Panc1 (cell line): ENCODE measurements at regions not wholly inside any gene's neighbourhood (a gene's known extent, or its start where the extent isn't known, plus 50 kb on each side); places are given as distances from the start of the nearest gene placed in this dataset.

ENCODE experiments used
- POLR2AphosphoS5 ChIP-seq: IDR thresholded peaks from 2 replicates; pipeline ENCODE4 v1.6.1; 2012; ENCODE audit warnings: mild to moderate bottlenecking, low read depth, low read length, moderate library complexity
- SIN3A ChIP-seq: IDR thresholded peaks from 2 replicates; pipeline ENCODE4 v1.6.1; 2012; ENCODE audit warnings: low read depth, mild to moderate bottlenecking, low read length, moderate library complexity, borderline replicate concordance; ENCODE audit not compliant: insufficient read depth
- TCF7L2 ChIP-seq: IDR thresholded peaks from 2 replicates; pipeline ENCODE4 v1.6.1; 2011; ENCODE audit warnings: mild to moderate bottlenecking, low read depth, low read length, inconsistent platforms
- TF ChIP-seq, protein P1 (sequence below): fragments of 450-650 bp; IDR thresholded peaks from 2 replicates; pipeline ENCODE4 v1.5.1; 2017; ENCODE audit warnings: mild to moderate bottlenecking
- TF ChIP-seq, protein P2 (sequence below), 2 experiments: IDR thresholded peaks; 2 replicates each; pipeline ENCODE4 v1.6.1; 2011 to 2012; ENCODE audit warnings: low read depth in 2 of 2, control low read depth in 1 of 2, low read length in 1 of 2, mild to moderate bottlenecking in 1 of 2, moderate library complexity in 1 of 2; ENCODE audit not compliant: insufficient read depth in 1 of 2

DNA sequence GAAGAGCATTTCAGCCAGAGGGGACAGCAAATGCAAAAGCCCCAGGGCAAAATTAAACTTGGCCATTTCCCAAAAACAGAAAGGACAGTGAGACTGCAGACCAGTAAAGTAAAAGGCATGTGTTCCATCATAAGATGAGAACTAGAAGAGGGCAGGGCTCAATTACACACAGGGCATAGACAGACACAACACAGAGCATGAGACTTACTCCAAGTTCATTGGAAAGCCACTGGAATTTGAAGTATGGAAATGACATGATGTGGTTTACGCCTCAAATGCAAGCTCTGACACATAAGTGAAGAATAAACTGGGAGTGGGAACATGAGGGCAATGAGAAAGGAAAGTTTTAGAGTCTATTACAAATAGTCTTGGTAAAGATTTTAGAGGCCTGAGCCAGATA lies 446.6 kb upstream of the GRIA1 start:
- TF ChIP-seq, protein P1, sequence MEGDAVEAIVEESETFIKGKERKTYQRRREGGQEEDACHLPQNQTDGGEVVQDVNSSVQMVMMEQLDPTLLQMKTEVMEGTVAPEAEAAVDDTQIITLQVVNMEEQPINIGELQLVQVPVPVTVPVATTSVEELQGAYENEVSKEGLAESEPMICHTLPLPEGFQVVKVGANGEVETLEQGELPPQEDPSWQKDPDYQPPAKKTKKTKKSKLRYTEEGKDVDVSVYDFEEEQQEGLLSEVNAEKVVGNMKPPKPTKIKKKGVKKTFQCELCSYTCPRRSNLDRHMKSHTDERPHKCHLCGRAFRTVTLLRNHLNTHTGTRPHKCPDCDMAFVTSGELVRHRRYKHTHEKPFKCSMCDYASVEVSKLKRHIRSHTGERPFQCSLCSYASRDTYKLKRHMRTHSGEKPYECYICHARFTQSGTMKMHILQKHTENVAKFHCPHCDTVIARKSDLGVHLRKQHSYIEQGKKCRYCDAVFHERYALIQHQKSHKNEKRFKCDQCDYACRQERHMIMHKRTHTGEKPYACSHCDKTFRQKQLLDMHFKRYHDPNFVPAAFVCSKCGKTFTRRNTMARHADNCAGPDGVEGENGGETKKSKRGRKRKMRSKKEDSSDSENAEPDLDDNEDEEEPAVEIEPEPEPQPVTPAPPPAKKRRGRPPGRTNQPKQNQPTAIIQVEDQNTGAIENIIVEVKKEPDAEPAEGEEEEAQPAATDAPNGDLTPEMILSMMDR, result no peak
- TF ChIP-seq, protein P2, sequence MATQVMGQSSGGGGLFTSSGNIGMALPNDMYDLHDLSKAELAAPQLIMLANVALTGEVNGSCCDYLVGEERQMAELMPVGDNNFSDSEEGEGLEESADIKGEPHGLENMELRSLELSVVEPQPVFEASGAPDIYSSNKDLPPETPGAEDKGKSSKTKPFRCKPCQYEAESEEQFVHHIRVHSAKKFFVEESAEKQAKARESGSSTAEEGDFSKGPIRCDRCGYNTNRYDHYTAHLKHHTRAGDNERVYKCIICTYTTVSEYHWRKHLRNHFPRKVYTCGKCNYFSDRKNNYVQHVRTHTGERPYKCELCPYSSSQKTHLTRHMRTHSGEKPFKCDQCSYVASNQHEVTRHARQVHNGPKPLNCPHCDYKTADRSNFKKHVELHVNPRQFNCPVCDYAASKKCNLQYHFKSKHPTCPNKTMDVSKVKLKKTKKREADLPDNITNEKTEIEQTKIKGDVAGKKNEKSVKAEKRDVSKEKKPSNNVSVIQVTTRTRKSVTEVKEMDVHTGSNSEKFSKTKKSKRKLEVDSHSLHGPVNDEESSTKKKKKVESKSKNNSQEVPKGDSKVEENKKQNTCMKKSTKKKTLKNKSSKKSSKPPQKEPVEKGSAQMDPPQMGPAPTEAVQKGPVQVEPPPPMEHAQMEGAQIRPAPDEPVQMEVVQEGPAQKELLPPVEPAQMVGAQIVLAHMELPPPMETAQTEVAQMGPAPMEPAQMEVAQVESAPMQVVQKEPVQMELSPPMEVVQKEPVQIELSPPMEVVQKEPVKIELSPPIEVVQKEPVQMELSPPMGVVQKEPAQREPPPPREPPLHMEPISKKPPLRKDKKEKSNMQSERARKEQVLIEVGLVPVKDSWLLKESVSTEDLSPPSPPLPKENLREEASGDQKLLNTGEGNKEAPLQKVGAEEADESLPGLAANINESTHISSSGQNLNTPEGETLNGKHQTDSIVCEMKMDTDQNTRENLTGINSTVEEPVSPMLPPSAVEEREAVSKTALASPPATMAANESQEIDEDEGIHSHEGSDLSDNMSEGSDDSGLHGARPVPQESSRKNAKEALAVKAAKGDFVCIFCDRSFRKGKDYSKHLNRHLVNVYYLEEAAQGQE (IDR thresholded peaks at IDR 0.05; ENCODE audit: insufficient read depth in 1 of 2, low read depth in 2 of 2, low read length in 1 of 2), result no peak
- TF ChIP-seq POLR2AphosphoS5 (no peak), SIN3A (no peak), TCF7L2 (no peak)
